Muscle layer of colon (tissue), 2 donors: ENCODE measurements at regions not wholly inside any gene's neighbourhood (a gene's known extent, or its start where the extent isn't known, plus 50 kb on each side); places are given as distances from the start of the nearest gene placed in this dataset.

ENCODE experiments used
- H3K27ac ChIP-seq: one replicate; pipeline ENCODE4 v1.7.0; 2013; ENCODE audit warnings: low read depth, mild to moderate bottlenecking, low read length, moderate library complexity
- H3K27me3 ChIP-seq, 2 donors: one replicate each; pipeline ENCODE4 v1.7.0; 2013; ENCODE audit warnings: low read length in 2 of 2, mild to moderate bottlenecking in 2 of 2; ENCODE audit not compliant: insufficient read depth in 2 of 2, control insufficient read depth in 1 of 2
- H3K36me3 ChIP-seq: one replicate; pipeline ENCODE4 v1.7.0; 2013; ENCODE audit warnings: mild to moderate bottlenecking, low read length; ENCODE audit not compliant: insufficient read depth
- H3K4me1 ChIP-seq: one replicate; pipeline ENCODE4 v1.7.0; 2013; ENCODE audit warnings: mild to moderate bottlenecking, low read length; ENCODE audit not compliant: insufficient read depth
- H3K4me3 ChIP-seq, 2 donors: one replicate each; pipeline ENCODE4 v1.7.0; 2013; ENCODE audit warnings: low read length in 2 of 2, low read depth in 1 of 2, mild to moderate bottlenecking in 1 of 2, moderate library complexity in 1 of 2
- H3K9ac ChIP-seq: one replicate; pipeline ENCODE4 v1.7.0; 2013; ENCODE audit warnings: low read length
- H3K9me3 ChIP-seq: one replicate; pipeline ENCODE4 v1.7.0; 2013; ENCODE audit warnings: mild to moderate bottlenecking, low read length
- donor health status: abdominal sarcoma.
- donor health status: Adenocarcinoma of cecum.

DNA sequence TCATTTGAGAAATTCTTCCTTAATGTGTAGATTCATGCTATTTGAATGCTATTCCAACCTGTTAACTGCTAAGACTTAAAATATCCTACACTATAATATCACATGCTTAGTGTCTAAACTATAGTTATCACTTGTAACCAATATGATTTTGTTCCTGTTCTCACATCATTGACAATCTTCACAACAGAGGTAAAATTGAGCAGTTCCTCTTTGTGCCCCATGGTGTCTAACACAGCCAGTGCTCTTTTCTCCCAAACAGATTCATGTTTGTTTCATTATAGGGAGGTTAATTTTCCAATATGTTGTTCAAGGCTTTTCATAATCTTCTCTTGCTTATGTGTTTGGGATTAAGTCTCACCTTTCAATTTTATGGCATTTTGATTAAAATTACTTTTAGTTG, 591.1 kb downstream of the ZPLD1 start:
- Histone ChIP-seq H3K4me3 (no peak overlapping the region), H3K9ac (no peak overlapping the region), H3K9me3 (no peaks in the 10 kb centered on the region), H3K27me3 (no peaks in the 10 kb centered on the region), H3K27ac (no peak overlapping the region), H3K36me3 (no peaks in the 10 kb centered on the region), H3K4me1 (no peaks in the 10 kb centered on the region)

DNA sequence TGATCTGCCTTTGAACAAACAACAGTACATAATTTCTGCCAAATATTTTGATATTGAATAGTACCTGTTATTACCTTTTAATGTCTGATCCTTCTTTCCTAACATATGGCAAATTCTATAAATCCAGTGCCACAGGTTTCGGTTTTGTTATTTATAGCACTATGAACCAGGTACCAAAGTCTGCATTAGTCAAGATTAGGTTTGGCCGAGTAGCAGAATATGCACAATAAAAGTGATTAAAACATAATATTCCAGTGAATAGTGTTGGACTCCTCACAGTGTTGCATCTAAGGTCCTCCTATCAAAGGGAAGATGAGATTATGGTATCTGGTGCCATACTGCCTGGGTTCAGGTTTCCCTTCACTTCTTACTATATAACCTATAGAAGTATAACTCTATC, 599.0 kb downstream of the ZPLD1 start:
- no peaks in the 10 kb centered on the region for H3K9me3 ChIP-seq
- no peak overlapping the region for H3K4me3 ChIP-seq
- no peak overlapping the region for H3K27ac ChIP-seq
- H3K9ac ChIP-seq = no peak overlapping the region
- no peaks in the 10 kb centered on the region for H3K4me1 ChIP-seq
- H3K27me3 ChIP-seq = no peaks in the 10 kb centered on the region
- no peaks in the 10 kb centered on the region for H3K36me3 ChIP-seq

DNA sequence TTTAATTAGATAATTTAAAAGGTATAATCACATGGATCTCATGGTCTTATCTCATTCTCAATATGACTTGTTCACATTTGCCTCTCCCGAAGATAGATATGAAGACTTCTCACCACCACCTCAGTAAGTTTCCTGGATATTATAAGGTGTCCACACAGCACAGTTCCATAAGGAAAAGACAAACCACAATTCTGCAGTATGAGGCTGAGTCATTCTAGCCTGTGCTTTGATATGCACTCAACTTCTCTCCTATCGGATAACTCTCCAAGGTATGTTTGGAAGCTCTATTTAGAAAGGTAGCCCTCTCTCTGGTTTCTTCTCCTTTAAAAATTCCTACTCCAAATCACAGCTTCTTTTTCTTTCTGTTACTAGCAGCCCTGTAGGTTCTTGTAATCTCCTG, 612.8 kb downstream of the ZPLD1 start:
- no peak overlapping the region for H3K27ac ChIP-seq
- H3K4me1 ChIP-seq = no peaks in the 10 kb centered on the region
- no peak overlapping the region for H3K4me3 ChIP-seq
- H3K36me3 ChIP-seq = no peaks in the 10 kb centered on the region
- H3K9ac ChIP-seq = no peak overlapping the region
- no peaks in the 10 kb centered on the region for H3K27me3 ChIP-seq
- no peaks in the 10 kb centered on the region for H3K9me3 ChIP-seq

DNA sequence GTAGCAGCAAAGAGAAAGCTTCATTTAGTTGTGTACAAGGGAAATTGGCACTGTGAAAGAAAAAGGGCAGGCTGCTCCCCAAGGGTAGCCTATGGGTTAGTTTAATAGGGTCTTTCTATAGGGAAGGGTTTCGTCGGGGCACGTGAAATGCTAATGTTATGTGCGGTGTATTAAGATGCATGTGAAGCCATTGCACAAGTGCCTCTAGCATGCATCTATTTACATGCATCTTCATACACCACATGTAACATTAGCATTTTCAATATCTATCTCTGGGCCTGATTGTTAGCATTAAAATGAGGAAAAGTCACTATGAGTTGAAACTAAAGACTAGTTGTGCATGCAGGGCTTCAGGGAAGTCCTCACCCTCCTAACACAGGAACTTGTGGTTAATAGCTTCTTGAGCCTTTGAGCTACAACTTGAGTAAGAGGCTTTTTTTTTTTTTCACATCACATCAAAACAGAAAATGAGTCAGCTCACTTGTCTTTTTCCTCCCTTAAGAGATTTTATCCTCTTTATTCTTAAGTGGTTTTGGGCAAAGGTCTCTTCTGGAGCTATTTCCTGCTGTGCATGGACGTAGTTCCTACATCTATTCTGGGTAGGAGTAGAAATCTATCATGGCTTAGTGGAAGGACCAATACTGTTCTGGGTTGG, 613.4 kb downstream of the ZPLD1 start:
- no peaks in the 10 kb centered on the region for H3K9me3 ChIP-seq
- H3K4me1 ChIP-seq = no peaks in the 10 kb centered on the region
- H3K27me3 ChIP-seq = no peaks in the 10 kb centered on the region
- H3K4me3 ChIP-seq = no peak overlapping the region
- H3K9ac ChIP-seq = no peak overlapping the region
- H3K36me3 ChIP-seq = no peaks in the 10 kb centered on the region
- H3K27ac ChIP-seq = no peak overlapping the region

DNA sequence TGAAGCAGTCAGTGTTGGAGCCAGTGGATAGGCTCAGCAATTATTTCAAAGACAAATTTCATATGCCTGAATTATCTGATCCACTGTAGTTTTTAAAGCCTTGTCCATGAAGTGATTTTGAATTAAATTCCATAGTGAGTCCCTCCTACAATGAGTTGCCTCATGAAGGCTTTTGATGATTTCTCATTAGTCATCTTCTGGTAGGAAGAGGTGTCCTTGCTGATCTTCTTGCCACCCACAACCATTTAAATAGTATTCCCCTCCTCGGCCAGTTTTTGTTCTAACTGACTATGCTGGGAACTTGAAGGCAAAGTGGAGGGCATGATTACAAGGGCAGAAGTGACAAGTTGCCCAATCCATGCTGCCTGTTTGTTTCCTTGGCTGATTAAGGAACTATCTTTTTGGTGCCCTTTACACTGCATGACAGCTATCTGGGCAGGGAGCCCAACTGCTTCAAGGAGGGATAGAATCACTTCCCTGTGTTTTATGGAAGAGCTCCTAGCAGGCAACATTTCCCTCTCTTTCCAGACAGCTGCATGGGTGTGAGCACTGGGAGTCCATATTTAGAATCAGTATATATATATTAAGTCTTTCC, 617.5 kb downstream of the ZPLD1 start:
- Histone ChIP-seq H3K9ac (no peak overlapping the region), H3K27ac (no peak overlapping the region), H3K4me3 (no peak overlapping the region), H3K27me3 (no peaks in the 10 kb centered on the region), H3K36me3 (no peaks in the 10 kb centered on the region), H3K4me1 (no peaks in the 10 kb centered on the region), H3K9me3 (no peaks in the 10 kb centered on the region)

DNA sequence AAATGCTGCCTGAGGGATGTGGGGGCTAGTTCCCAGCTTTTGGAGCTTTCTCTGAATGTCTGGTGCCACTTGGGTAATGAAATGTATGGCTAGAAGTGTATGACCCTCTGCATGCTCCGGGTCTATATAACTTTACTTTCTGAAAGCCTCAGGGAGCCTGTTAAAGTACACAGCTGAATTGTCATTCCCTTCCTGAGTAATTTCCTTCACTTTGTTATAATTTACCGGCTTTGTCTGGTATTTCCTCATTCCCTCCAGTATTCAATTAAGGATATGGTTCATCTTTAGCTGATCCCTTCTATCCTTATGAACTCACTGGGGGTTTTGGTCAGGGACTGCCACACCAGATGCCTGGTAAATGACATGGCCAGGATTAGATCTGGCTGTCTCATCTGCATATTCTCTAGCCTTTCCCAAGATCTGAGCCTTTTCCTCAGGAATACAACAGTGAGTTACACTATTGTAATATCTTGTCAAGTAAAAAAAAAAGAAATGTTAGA, 620.3 kb downstream of the ZPLD1 start:
- H3K9ac ChIP-seq = no peak overlapping the region
- no peaks in the 10 kb centered on the region for H3K9me3 ChIP-seq
- no peaks in the 10 kb centered on the region for H3K27me3 ChIP-seq
- H3K4me3 ChIP-seq = no peak overlapping the region
- H3K4me1 ChIP-seq = no peaks in the 10 kb centered on the region
- no peak overlapping the region for H3K27ac ChIP-seq
- H3K36me3 ChIP-seq = no peaks in the 10 kb centered on the region

DNA sequence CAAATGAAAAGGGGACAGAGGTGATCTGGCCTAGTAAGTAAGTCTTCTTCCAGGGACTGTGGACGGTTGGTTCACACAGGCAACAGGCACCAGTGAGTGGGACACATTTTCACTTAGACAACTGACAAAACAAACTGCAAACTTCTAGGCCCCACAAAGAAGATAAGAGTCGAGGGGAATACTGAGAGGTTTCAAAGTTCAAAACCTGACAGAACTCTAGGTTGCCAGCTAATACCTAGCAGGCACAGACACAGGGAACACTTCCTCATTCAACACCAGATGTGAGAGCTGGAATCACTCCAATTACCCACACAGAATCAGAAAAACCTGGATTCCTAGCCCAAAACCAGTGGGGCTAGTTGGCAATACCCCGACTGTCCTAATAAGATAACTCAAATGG, 621.7 kb downstream of the ZPLD1 start:
- Histone ChIP-seq H3K4me1 (no peaks in the 10 kb centered on the region), H3K27me3 (no peaks in the 10 kb centered on the region), H3K27ac (no peak overlapping the region), H3K36me3 (no peaks in the 10 kb centered on the region), H3K9ac (no peak overlapping the region), H3K9me3 (no peaks in the 10 kb centered on the region), H3K4me3 (no peak overlapping the region)

DNA sequence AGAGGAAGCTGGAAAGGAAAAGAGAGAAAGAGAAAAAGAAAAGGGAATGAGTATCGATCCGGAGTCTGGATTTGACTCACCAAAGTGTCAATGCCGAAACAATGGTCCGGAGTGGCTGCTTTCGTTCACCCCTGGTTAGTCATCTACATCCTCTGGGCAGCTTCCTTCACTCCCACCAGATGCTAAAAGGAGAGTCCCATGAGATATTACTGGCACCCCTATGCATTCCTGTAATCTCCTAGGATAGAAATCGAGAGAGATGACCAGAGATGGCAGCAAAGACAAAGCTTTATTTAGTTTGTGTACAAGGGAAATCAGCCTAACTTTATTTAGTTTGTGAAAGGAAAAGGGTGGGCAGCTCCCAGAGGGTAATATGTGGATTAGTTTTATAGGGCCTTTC, 622.2 kb downstream of the ZPLD1 start:
- Histone ChIP-seq H3K27me3 (no peaks in the 10 kb centered on the region), H3K9ac (no peak overlapping the region), H3K9me3 (no peaks in the 10 kb centered on the region), H3K36me3 (no peaks in the 10 kb centered on the region), H3K27ac (no peak overlapping the region), H3K4me3 (no peak overlapping the region), H3K4me1 (no peaks in the 10 kb centered on the region)

DNA sequence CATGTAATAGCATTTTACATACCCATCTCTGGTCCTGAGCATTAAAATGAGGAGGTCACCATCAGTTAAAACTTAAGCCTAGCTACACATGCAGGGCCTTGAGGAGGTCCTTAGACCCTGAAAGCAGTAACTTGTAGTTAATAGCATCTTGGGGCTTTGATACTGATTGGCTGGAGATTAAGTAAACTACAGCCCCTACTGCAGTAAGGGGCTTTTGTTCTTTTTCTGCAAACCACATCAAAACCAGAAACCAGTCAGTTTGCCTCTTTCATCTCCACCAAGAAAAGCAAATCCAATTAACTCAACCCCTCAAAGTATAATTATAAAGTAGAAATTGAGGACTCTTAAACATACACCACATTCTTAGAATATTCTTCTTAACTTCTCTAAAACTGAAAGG, 622.7 kb downstream of the ZPLD1 start:
- no peaks in the 10 kb centered on the region for H3K27me3 ChIP-seq
- no peak overlapping the region for H3K9ac ChIP-seq
- no peaks in the 10 kb centered on the region for H3K9me3 ChIP-seq
- H3K27ac ChIP-seq = no peak overlapping the region
- H3K4me3 ChIP-seq = no peak overlapping the region
- no peaks in the 10 kb centered on the region for H3K4me1 ChIP-seq
- no peaks in the 10 kb centered on the region for H3K36me3 ChIP-seq

DNA sequence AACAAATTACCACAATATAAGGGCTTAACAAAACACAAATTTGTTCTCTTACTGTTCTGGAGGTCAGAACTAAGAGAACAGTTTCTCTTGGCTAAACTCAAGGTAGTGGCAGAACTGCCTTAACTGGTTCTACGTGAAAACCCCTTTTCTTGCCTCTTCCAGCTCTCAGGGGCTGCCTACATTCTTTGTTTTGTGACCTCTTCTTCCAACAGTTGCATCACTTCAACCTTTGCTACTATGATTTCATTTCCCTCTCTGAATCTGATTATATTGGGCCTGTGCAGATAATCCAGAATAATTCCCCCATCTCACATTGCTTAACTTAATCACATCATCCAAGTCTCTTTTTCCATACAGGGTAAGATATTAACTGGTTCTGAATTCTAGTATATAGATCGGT, 624.6 kb downstream of the ZPLD1 start:
- Histone ChIP-seq H3K9ac (no peak overlapping the region), H3K27me3 (no peaks in the 10 kb centered on the region), H3K27ac (no peak overlapping the region), H3K4me1 (no peaks in the 10 kb centered on the region), H3K4me3 (no peak overlapping the region), H3K9me3 (no peaks in the 10 kb centered on the region), H3K36me3 (no peaks in the 10 kb centered on the region)

DNA sequence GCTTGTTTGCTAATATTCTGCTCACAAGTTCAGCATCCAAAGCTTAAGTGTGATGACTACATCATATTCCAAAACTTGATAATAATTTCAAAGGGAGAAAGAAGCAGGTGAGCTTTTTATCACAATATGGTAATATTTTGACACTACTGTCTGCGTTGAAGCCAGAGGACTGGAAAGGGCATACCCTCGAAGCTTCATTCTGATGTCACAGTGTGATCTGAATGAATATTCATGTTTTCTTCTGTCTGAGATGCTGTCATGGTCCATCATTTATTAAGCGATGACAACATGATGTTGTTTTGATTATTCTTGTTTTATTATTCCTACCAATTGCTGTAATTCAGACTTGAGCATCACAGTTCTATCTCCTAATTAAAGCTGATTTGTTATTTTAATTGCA, 625.4 kb downstream of the ZPLD1 start:
- no peak overlapping the region for H3K27ac ChIP-seq

DNA sequence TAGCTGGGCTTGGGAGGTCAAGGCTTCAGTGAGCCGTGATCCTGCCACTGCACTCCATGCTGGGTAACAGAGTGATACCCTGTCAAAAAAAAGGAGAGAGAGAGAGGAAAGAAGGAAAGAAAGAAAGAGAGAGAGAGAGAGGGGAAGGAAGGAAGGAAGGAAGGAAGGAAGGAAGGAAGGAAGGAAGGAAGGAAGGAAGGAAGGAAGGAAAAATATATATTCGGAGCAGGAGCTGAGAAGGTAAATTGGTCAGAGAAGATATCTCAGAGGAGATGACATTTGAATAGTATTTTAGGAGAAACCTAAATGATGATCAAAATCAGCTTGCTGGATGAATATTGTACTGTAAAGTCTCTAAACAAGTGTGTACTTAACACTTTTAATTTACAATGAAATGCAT, 633.1 kb downstream of the ZPLD1 start:
- Histone ChIP-seq H3K4me1 (no peaks in the 10 kb centered on the region), H3K27ac (no peak overlapping the region), H3K36me3 (no peaks in the 10 kb centered on the region), H3K27me3 (no peaks in the 10 kb centered on the region), H3K9me3 (no peaks in the 10 kb centered on the region), H3K4me3 (no peak overlapping the region), H3K9ac (no peak overlapping the region)

More for the DNA sequence above, 625.4 kb downstream of the ZPLD1 start:
- no peaks in the 10 kb centered on the region for H3K4me1 ChIP-seq
- no peaks in the 10 kb centered on the region for H3K9me3 ChIP-seq
- no peak overlapping the region for H3K4me3 ChIP-seq
- no peaks in the 10 kb centered on the region for H3K36me3 ChIP-seq
- H3K27me3 ChIP-seq = no peaks in the 10 kb centered on the region
- no peak overlapping the region for H3K9ac ChIP-seq
